ENCODE measurements at regions not wholly inside any gene's neighbourhood (a gene's known extent, or its start where the extent isn't known, plus 50 kb on each side); places are given as distances from the start of the nearest gene placed in this dataset.

DNA sequence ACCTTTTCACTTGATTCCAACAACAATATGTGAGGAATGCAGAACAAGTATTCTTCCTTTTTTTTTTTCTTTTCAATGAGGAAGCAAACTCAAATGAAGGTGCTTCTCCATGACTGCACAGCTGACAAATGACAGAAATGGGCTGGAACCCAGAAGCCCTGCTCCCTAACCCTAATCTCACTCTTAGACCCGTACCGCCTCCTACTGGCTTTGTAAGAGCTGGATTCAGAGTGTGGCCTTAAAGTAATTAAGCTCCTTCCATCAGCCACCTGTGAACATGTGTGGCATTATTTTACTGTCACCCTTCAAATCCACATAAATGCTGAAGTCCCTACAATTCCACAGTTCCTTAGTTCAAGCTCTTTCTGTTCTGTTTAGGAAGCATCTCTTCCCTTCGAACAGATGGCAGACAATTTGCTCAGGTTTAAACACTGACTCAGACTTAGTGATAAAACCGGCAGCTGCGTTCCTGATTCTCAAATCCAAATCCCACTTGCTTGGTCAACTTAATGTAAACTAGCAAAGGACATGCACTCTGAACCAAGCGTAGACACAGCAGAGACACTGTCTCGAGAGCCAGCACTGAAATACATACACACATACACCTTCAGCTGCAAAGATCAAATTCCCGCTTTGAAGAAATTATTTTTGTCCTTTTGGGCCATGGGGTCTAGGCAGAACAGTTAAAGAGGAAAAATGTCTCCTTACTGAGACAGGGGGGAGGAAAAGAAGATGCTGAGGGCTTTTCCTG is 316.7 kb upstream of the TLE4 start:
- Mint-ChIP-seq H3K4me3 (no peak overlapping the region), H3K27me3 (ENCODE audit: low read depth) (no peaks in the 10 kb centered on the region), H3K4me1 (ENCODE audit: low read depth) (no peaks in the 10 kb centered on the region), H3K27ac (no peak overlapping the region), H3K9me3 (no peaks in the 10 kb centered on the region), H3K36me3 (ENCODE audit: low read depth) (no peaks in the 10 kb centered on the region)

GRCh38 chr9:79255651-79256260 is 316.0 kb upstream of the TLE4 start:
- H3K27me3 Mint-ChIP-seq (ENCODE audit: low read depth): no peaks in the 10 kb centered on the region
- no peaks in the 10 kb centered on the region for H3K9me3 Mint-ChIP-seq
- H3K27ac Mint-ChIP-seq: no peak overlapping the region
- no peaks in the 10 kb centered on the region for H3K36me3 Mint-ChIP-seq (ENCODE audit: low read depth)
- no peak overlapping the region for H3K4me3 Mint-ChIP-seq
- H3K4me1 Mint-ChIP-seq (ENCODE audit: low read depth): no peaks in the 10 kb centered on the region

- H3K9me3 Mint-ChIP-seq: no peaks in the 10 kb centered on the region
- no peaks in the 10 kb centered on the region for H3K36me3 Mint-ChIP-seq (ENCODE audit: low read depth)
- no peak overlapping the region for H3K4me3 Mint-ChIP-seq
- no peak overlapping the region for H3K27ac Mint-ChIP-seq
- H3K4me1 Mint-ChIP-seq (ENCODE audit: low read depth): no peaks in the 10 kb centered on the region
- no peaks in the 10 kb centered on the region for H3K27me3 Mint-ChIP-seq (ENCODE audit: low read depth)
These were observed 315.0 kb upstream of the TLE4 start for GRCh38 chr9:79256691-79257213.

- Mint-ChIP-seq H3K36me3 (ENCODE audit: low read depth) (no peaks in the 10 kb centered on the region), H3K27ac (no peak overlapping the region), H3K27me3 (ENCODE audit: low read depth) (no peaks in the 10 kb centered on the region), H3K4me1 (ENCODE audit: low read depth) (no peaks in the 10 kb centered on the region), H3K4me3 (no peak overlapping the region), H3K9me3 (no peaks in the 10 kb centered on the region)
These were observed 314.5 kb upstream of the TLE4 start for GRCh38 chr9:79257228-79257781.

DNA sequence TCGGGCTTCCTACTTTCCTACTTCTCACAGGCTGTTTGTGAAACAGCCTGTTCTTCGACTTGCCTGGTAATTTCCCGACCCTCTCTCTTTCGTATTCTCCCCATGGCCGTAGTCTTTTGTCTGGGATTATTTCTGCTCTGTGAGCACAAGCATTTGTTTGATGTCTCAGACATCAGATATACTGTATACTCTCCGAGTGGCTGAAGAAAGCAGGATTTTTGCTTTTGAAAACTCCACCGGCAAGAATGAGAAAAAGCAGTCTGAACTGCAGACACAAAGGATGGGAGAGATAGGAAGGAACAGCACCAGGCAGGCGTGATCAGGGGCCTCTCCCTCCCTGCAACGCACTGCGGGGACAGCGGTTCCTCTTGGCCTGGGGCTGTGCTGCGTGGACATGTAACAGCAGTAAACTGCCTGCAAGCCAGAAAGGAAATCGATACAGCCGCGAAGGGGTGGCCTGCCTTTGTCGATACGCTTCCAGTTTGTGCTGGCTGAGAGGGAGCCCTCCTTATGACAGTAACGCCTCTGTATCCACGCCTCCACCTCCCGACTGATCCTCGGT is 313.9 kb upstream of the TLE4 start:
- Mint-ChIP-seq H3K27ac (no peak overlapping the region), H3K9me3 (peaks cover 3% of the 10 kb centered on the region), H3K27me3 (ENCODE audit: low read depth) (no peaks in the 10 kb centered on the region), H3K4me3 (no peak overlapping the region), H3K36me3 (ENCODE audit: low read depth) (no peaks in the 10 kb centered on the region), H3K4me1 (ENCODE audit: low read depth) (no peaks in the 10 kb centered on the region)

DNA sequence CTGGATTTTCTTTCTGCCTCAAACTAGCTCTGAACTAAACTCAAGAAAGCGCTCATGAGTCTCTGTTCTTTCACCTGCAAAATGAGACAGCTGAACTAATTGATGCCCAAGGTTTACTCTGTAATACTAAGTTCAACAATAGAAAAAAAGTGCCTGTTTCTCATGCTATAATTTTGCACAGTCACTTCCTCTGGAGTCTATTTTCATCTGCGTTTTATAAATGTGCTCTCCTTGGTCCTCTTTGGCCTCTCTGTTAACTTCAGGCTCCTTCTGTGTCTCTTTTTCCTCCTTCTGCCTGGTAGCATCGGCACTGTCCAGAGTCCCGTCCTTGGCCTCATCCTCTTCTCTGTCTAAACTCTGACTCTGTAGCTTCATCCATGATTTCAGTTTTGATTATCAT is 311.9 kb upstream of the TLE4 start:
- Mint-ChIP-seq H3K4me1 (ENCODE audit: low read depth) (no peaks in the 10 kb centered on the region), H3K4me3 (no peak overlapping the region)

GRCh38 chr9:79263628-79264027 is 308.1 kb upstream of the TLE4 start:
- Mint-ChIP-seq H3K27me3 (ENCODE audit: low read depth) (peaks cover 10% of the 10 kb centered on the region), H3K36me3 (ENCODE audit: low read depth) (no peaks in the 10 kb centered on the region), H3K4me1 (ENCODE audit: low read depth) (no peaks in the 10 kb centered on the region), H3K9me3 (peaks cover 7% of the 10 kb centered on the region), H3K4me3 (no peak overlapping the region), H3K27ac (no peak overlapping the region)

More for the DNA sequence above, 311.9 kb upstream of the TLE4 start:
- no peaks in the 10 kb centered on the region for H3K36me3 Mint-ChIP-seq (ENCODE audit: low read depth)
- H3K27me3 Mint-ChIP-seq (ENCODE audit: low read depth): peaks cover 5% of the 10 kb centered on the region
- peaks cover 7% of the 10 kb centered on the region for H3K9me3 Mint-ChIP-seq
- no peak overlapping the region for H3K27ac Mint-ChIP-seq

- no peak overlapping the region for H3K4me3 Mint-ChIP-seq
- no peaks in the 10 kb centered on the region for H3K4me1 Mint-ChIP-seq (ENCODE audit: low read depth)
- no peaks in the 10 kb centered on the region for H3K36me3 Mint-ChIP-seq (ENCODE audit: low read depth)
- peaks cover 10% of the 10 kb centered on the region for H3K27me3 Mint-ChIP-seq (ENCODE audit: low read depth)
- H3K9me3 Mint-ChIP-seq: peaks cover 7% of the 10 kb centered on the region
- H3K27ac Mint-ChIP-seq: no peak overlapping the region
These were observed 307.7 kb upstream of the TLE4 start for GRCh38 chr9:79264041-79264440.

- Mint-ChIP-seq H3K4me3 (no peak overlapping the region), H3K4me1 (ENCODE audit: low read depth) (no peaks in the 10 kb centered on the region), H3K27me3 (ENCODE audit: low read depth) (peaks cover 10% of the 10 kb centered on the region), H3K9me3 (peaks cover 7% of the 10 kb centered on the region), H3K27ac (no peak overlapping the region), H3K36me3 (ENCODE audit: low read depth) (no peaks in the 10 kb centered on the region)
These were observed 307.0 kb upstream of the TLE4 start for GRCh38 chr9:79264511-79265355.

DNA sequence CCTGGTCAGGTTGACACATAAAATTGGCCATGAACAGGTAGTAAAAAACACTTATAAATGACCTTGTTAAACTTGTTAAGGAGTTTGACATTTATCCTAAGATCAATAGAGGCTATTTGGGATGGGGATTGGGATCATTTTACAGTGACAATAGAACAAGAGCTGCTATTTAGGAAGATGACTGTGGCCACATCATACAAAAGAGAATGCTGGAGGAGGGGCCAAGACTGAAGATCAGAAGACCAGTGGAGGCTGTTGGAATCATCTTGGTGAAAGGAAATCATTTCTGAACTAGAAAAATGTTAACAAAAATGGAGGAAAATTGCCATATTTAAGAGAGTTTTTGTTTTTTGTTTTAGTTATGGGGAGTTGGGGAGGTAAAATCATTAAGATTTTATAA is 304.8 kb upstream of the TLE4 start:
- peaks cover 10% of the 10 kb centered on the region for H3K27me3 Mint-ChIP-seq (ENCODE audit: low read depth)
- no peak overlapping the region for H3K27ac Mint-ChIP-seq
- peaks cover 7% of the 10 kb centered on the region for H3K9me3 Mint-ChIP-seq
- no peaks in the 10 kb centered on the region for H3K4me1 Mint-ChIP-seq (ENCODE audit: low read depth)
- H3K4me3 Mint-ChIP-seq: no peak overlapping the region
- H3K36me3 Mint-ChIP-seq (ENCODE audit: low read depth): no peaks in the 10 kb centered on the region

- Mint-ChIP-seq H3K4me1 (ENCODE audit: low read depth) (no peaks in the 10 kb centered on the region), H3K36me3 (ENCODE audit: low read depth) (no peaks in the 10 kb centered on the region), H3K9me3 (no peaks in the 10 kb centered on the region), H3K4me3 (no peak overlapping the region), H3K27ac (no peak overlapping the region), H3K27me3 (ENCODE audit: low read depth) (peaks cover 10% of the 10 kb centered on the region)
These were observed 303.0 kb upstream of the TLE4 start for GRCh38 chr9:79268806-79269205.

GRCh38 chr9:79273311-79273710 is 298.5 kb upstream of the TLE4 start:
- Mint-ChIP-seq H3K4me1 (ENCODE audit: low read depth) (no peaks in the 10 kb centered on the region), H3K9me3 (no peaks in the 10 kb centered on the region), H3K36me3 (ENCODE audit: low read depth) (no peaks in the 10 kb centered on the region), H3K27ac (no peak overlapping the region), H3K27me3 (ENCODE audit: low read depth) (no peaks in the 10 kb centered on the region), H3K4me3 (no peak overlapping the region)

DNA sequence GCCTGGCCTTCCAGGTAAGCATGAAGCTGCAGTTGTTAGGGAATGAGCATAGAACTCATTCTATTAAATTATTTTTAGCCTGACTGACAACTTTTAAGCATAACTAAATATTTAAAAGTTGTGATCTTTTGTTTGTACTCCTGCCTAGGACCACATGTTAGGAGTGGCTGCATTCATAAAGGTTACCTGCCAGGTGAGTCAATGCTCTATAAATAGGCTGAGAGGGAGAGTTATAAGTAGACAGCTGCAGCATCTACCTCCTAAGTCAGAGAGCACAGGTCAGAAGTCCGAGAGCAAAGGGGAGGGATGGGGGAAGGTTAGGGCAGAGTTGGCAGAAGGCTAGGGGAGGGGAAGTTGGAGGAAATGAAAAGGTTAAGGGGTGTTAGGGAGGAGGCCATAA is 292.4 kb upstream of the TLE4 start:
- Mint-ChIP-seq H3K36me3 (ENCODE audit: low read depth) (no peaks in the 10 kb centered on the region), H3K27ac (no peak overlapping the region), H3K9me3 (no peaks in the 10 kb centered on the region), H3K4me3 (no peak overlapping the region), H3K27me3 (ENCODE audit: low read depth) (no peaks in the 10 kb centered on the region), H3K4me1 (ENCODE audit: low read depth) (no peaks in the 10 kb centered on the region)

DNA sequence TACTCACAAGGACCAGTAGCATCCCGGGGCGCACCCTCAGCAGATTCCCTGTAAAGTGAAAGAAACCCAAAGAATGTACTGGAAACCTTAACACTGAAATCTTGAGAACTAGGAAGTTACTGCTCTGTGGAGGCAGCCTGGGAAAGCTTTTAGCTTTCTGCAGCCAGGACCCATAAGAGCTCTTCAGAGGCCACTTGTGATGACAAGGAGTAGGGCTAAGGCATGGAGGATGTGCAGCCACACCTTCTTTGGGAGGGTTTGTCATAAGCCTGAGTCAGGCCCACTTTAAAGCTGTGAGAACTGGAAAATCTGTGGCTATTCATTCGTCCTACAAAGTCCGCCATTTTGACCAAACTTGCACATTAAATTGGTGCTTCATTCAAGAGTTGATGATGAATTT is 291.1 kb upstream of the TLE4 start:
- Mint-ChIP-seq H3K9me3 (no peaks in the 10 kb centered on the region), H3K36me3 (ENCODE audit: low read depth) (no peaks in the 10 kb centered on the region), H3K27me3 (ENCODE audit: low read depth) (no peaks in the 10 kb centered on the region), H3K4me3 (no peak overlapping the region), H3K4me1 (ENCODE audit: low read depth) (no peaks in the 10 kb centered on the region), H3K27ac (no peak overlapping the region)

Measured in T-helper 1 cell treated with Interleukin-12 subunit alpha and Interleukin-12 subunit beta and Interleukin-4 antibody, amounts not matched to agents 30 μg/mL and 1 μg/mL, for 36 hours (primary cell).